ENCODE measurements at regions not wholly inside any gene's neighbourhood (a gene's known extent, or its start where the extent isn't known, plus 50 kb on each side); places are given as distances from the start of the nearest gene placed in this dataset.

DNA sequence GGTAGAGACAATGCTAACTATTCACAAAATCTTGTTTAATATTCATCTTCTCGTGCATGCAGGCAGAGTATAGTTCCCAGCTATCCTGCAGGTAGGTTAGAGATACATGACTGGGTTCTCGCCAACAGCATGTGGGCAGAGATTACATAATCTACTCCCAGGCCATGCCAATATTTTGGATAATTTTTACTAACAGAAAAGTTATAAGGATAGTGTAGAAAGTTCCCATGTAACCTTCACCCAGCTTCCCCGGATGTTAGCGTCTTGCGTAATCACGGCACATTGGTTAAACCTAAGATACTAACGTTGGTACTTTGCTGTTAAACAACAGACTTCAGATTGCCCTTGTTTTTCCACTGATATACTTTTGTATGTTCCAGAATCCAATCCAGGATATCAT is 215.5 kb upstream of the LARGE1 start:
- Histone ChIP-seq H3K27me3 (ENCODE audit: insufficient read depth, low read length) (no peaks in the 10 kb centered on the region), H3K4me3 (ENCODE audit: low read length in 2 of 2) (no peak overlapping the region), H3K36me3 (ENCODE audit: insufficient read depth, low read length) (no peaks in the 10 kb centered on the region), H3K9me3 (ENCODE audit: control insufficient read depth in 1 of 2, low read length in 2 of 2) (no peaks in the 10 kb centered on the region), H3K4me1 (ENCODE audit: insufficient read depth, low read length) (no peaks in the 10 kb centered on the region), H3K27ac (ENCODE audit: low read depth, low read length) (no peak overlapping the region)
- intact Hi-C loops (cut with micrococcal nuclease): no loop called here
- H3K27me3 Mint-ChIP-seq: no peaks in the 10 kb centered on the region
- no peaks in the 10 kb centered on the region for H3K36me3 Mint-ChIP-seq
- no peak overlapping the region for H3K27ac Mint-ChIP-seq
- CTCF ChIA-PET (ENCODE audit: partially characterized antibody): no interaction called here
- H3K4me3 Mint-ChIP-seq: no peak overlapping the region
- no peaks in the 10 kb centered on the region for H3K4me1 Mint-ChIP-seq
- POLR2A ChIA-PET (ENCODE audit: partially characterized antibody): no interaction called here
- no peak for DNase-seq
- peaks cover 0 to 9% (median 1%) of the 10 kb centered on the region in 8 donors for H3K9me3 Mint-ChIP-seq

GRCh38 chr22:34150023-34150422 is 229.7 kb upstream of the LARGE1 start:
- Mint-ChIP-seq H3K27ac (no peak overlapping the region), H3K27me3 (no peaks in the 10 kb centered on the region), H3K4me1 (no peaks in the 10 kb centered on the region), H3K4me3 (no peak overlapping the region), H3K36me3 (peaks cover 0 to 2% of the 10 kb centered on the region in 2 donors), H3K9me3 (peaks cover 2 to 25% (median 17%) of the 10 kb centered on the region in 8 donors)
- Histone ChIP-seq H3K4me3 (ENCODE audit: low read length in 2 of 2) (no peak overlapping the region), H3K27ac (ENCODE audit: low read depth, low read length) (no peak overlapping the region), H3K36me3 (ENCODE audit: insufficient read depth, low read length) (no peaks in the 10 kb centered on the region), H3K9me3 (ENCODE audit: control insufficient read depth in 1 of 2, low read length in 2 of 2) (no peaks in the 10 kb centered on the region), H3K27me3 (ENCODE audit: insufficient read depth, low read length) (no peaks in the 10 kb centered on the region), H3K4me1 (ENCODE audit: insufficient read depth, low read length) (no peaks in the 10 kb centered on the region)
- intact Hi-C loops (cut with micrococcal nuclease): no loop called here
- no peak for DNase-seq
- CTCF ChIA-PET (ENCODE audit: partially characterized antibody): no interaction called here
- POLR2A ChIA-PET (ENCODE audit: partially characterized antibody): no interaction called here

GRCh38 chr22:34159491-34159890 is 239.2 kb upstream of the LARGE1 start:
- no peak for DNase-seq
- H3K27ac ChIP-seq (ENCODE audit: low read depth, low read length): no peak overlapping the region
- ChIA-PET CTCF (ENCODE audit: partially characterized antibody) (no interaction called here), POLR2A (ENCODE audit: partially characterized antibody) (no interaction called here)
- no peak overlapping the region for H3K4me3 ChIP-seq (ENCODE audit: low read length in 2 of 2)
- no peaks in the 10 kb centered on the region for H3K4me1 Mint-ChIP-seq
- H3K36me3 Mint-ChIP-seq: no peaks in the 10 kb centered on the region
- peaks cover 0 to 8% (median 5%) of the 10 kb centered on the region in 8 donors for H3K9me3 Mint-ChIP-seq
- no peaks in the 10 kb centered on the region for H3K4me1 ChIP-seq (ENCODE audit: insufficient read depth, low read length)
- H3K4me3 Mint-ChIP-seq: no peak overlapping the region
- H3K27me3 ChIP-seq (ENCODE audit: insufficient read depth, low read length): no peaks in the 10 kb centered on the region
- H3K9me3 ChIP-seq (ENCODE audit: control insufficient read depth in 1 of 2, low read length in 2 of 2): no peaks in the 10 kb centered on the region
- H3K36me3 ChIP-seq (ENCODE audit: insufficient read depth, low read length): no peaks in the 10 kb centered on the region
- intact Hi-C loops (cut with micrococcal nuclease): no loop called here
- H3K27me3 Mint-ChIP-seq: peaks cover 0 to 3% of the 10 kb centered on the region in 2 donors
- H3K27ac Mint-ChIP-seq: no peak overlapping the region

- H3K9me3 Mint-ChIP-seq: peaks cover 0 to 7% (median 4%) of the 10 kb centered on the region in 8 donors
- DNase-seq: no peak
- H3K27ac ChIP-seq (ENCODE audit: low read depth, low read length): no peak overlapping the region
- no peaks in the 10 kb centered on the region for H3K36me3 ChIP-seq (ENCODE audit: insufficient read depth, low read length)
- H3K9me3 ChIP-seq (ENCODE audit: control insufficient read depth in 1 of 2, low read length in 2 of 2): no peaks in the 10 kb centered on the region
- H3K4me1 ChIP-seq (ENCODE audit: insufficient read depth, low read length): no peaks in the 10 kb centered on the region
- no peak overlapping the region for H3K4me3 ChIP-seq (ENCODE audit: low read length in 2 of 2)
- H3K4me1 Mint-ChIP-seq: no peaks in the 10 kb centered on the region
- no peaks in the 10 kb centered on the region for H3K27me3 ChIP-seq (ENCODE audit: insufficient read depth, low read length)
- intact Hi-C loops (cut with micrococcal nuclease): no loop called here
- no peak overlapping the region for H3K4me3 Mint-ChIP-seq
- no peak overlapping the region for H3K27ac Mint-ChIP-seq
- POLR2A ChIA-PET (ENCODE audit: partially characterized antibody): no interaction called here
- no peaks in the 10 kb centered on the region for H3K36me3 Mint-ChIP-seq
- CTCF ChIA-PET (ENCODE audit: partially characterized antibody): no interaction called here
- peaks cover 0 to 3% of the 10 kb centered on the region in 2 donors for H3K27me3 Mint-ChIP-seq
Observed at GRCh38 chr22:34160141-34160783, 240.0 kb upstream of the LARGE1 start.

GRCh38 chr22:34161431-34162123 is 241.3 kb upstream of the LARGE1 start:
- no peak overlapping the region for H3K4me3 ChIP-seq (ENCODE audit: low read length in 2 of 2)
- H3K36me3 ChIP-seq (ENCODE audit: insufficient read depth, low read length): no peaks in the 10 kb centered on the region
- Mint-ChIP-seq H3K4me1 (no peaks in the 10 kb centered on the region), H3K27ac (no peak overlapping the region), H3K4me3 (no peak overlapping the region), H3K36me3 (no peaks in the 10 kb centered on the region), H3K27me3 (peaks cover 0 to 3% of the 10 kb centered on the region in 2 donors), H3K9me3 (peaks cover 0 to 8% (median 3%) of the 10 kb centered on the region in 8 donors)
- H3K9me3 ChIP-seq (ENCODE audit: control insufficient read depth in 1 of 2, low read length in 2 of 2): no peaks in the 10 kb centered on the region
- H3K27ac ChIP-seq (ENCODE audit: low read depth, low read length): no peak overlapping the region
- ChIA-PET POLR2A (ENCODE audit: partially characterized antibody) (no interaction called here), CTCF (ENCODE audit: partially characterized antibody) (no interaction called here)
- no peaks in the 10 kb centered on the region for H3K4me1 ChIP-seq (ENCODE audit: insufficient read depth, low read length)
- H3K27me3 ChIP-seq (ENCODE audit: insufficient read depth, low read length): no peaks in the 10 kb centered on the region
- DNase-seq: no peak
- intact Hi-C loops (cut with micrococcal nuclease): no loop called here

DNA sequence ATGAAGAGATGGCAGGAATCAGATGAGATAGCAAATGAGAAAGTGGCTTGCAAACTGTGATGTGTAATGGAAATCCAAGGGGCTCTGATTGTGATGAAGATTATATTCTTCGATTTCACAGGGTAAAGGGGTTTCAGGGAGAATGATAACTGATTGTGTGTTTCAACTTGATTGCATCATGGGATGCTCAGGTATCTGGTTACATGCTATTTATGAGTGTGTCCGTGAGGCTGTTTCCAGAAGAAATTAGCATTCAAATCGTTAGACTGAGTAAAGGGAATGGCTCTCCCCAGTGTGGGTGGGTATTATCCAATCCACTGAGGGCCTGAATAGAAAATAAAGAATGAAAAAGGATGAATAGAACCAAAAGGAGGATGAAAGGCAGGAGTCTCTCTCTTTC is 278.7 kb upstream of the LARGE1 start:
- no peak overlapping the region for H3K4me3 Mint-ChIP-seq
- DNase-seq: no peak
- H3K4me1 ChIP-seq (ENCODE audit: insufficient read depth, low read length): no peaks in the 10 kb centered on the region
- ChIA-PET CTCF (ENCODE audit: partially characterized antibody) (interaction anchor here (0.5 kb wide), 1 partner anchor 74 kb away, joined by 3 read pairs; no protein-coding TSS in a partner anchor), POLR2A (ENCODE audit: partially characterized antibody) (no interaction called here)
- no peak overlapping the region for H3K27ac Mint-ChIP-seq
- H3K9me3 Mint-ChIP-seq: peaks cover 0 to 2% (median 0%) of the 10 kb centered on the region in 8 donors
- H3K27me3 Mint-ChIP-seq: no peaks in the 10 kb centered on the region
- H3K36me3 Mint-ChIP-seq: no peaks in the 10 kb centered on the region
- no peaks in the 10 kb centered on the region for H3K36me3 ChIP-seq (ENCODE audit: insufficient read depth, low read length)
- no peaks in the 10 kb centered on the region for H3K9me3 ChIP-seq (ENCODE audit: control insufficient read depth in 1 of 2, low read length in 2 of 2)
- no peak overlapping the region for H3K4me3 ChIP-seq (ENCODE audit: low read length in 2 of 2)
- intact Hi-C loops (cut with micrococcal nuclease): no loop called here
- H3K4me1 Mint-ChIP-seq: no peaks in the 10 kb centered on the region
- H3K27me3 ChIP-seq (ENCODE audit: insufficient read depth, low read length): no peaks in the 10 kb centered on the region
- H3K27ac ChIP-seq (ENCODE audit: low read depth, low read length): no peak overlapping the region

DNA sequence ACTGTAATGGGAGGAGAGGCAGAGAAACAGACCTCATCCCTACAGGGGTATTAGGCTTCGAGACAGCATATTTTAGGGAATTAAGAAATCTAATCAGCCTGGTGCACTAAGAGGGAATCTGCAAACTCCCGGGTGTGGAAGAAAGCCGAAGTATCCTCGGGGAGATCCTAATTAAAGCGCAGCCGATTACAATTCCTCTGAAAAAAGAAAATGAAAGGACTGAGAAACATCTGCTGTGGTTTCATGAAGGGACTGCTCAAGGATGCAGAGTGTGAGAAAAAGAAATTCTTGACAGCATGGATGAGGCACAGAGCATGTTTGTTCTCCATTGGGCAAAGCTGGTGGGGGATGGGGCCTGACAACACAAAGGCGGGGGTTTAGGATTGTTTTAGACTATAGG is 290.0 kb upstream of the LARGE1 start:
- ChIA-PET CTCF (ENCODE audit: partially characterized antibody) (no interaction called here), POLR2A (ENCODE audit: partially characterized antibody) (no interaction called here)
- H3K4me1 Mint-ChIP-seq: no peaks in the 10 kb centered on the region
- H3K36me3 Mint-ChIP-seq: no peaks in the 10 kb centered on the region
- Histone ChIP-seq H3K27ac (ENCODE audit: low read depth, low read length) (no peak overlapping the region), H3K4me3 (ENCODE audit: low read length in 2 of 2) (no peak overlapping the region), H3K9me3 (ENCODE audit: control insufficient read depth in 1 of 2, low read length in 2 of 2) (no peaks in the 10 kb centered on the region), H3K4me1 (ENCODE audit: insufficient read depth, low read length) (no peaks in the 10 kb centered on the region), H3K36me3 (ENCODE audit: insufficient read depth, low read length) (no peaks in the 10 kb centered on the region), H3K27me3 (ENCODE audit: insufficient read depth, low read length) (no peaks in the 10 kb centered on the region)
- no peak for DNase-seq
- no peak overlapping the region for H3K4me3 Mint-ChIP-seq
- peaks cover 0 to 1% of the 10 kb centered on the region in 2 donors for H3K27me3 Mint-ChIP-seq
- intact Hi-C loops (cut with micrococcal nuclease): no loop called here
- no peak overlapping the region for H3K27ac Mint-ChIP-seq
- peaks cover 0 to 19% (median 6%) of the 10 kb centered on the region in 8 donors for H3K9me3 Mint-ChIP-seq

All from CD4-positive, alpha-beta memory T cell (primary cell).